Suprapubic skin (tissue), 4 donors: ENCODE measurements at regions not wholly inside any gene's neighbourhood (a gene's known extent, or its start where the extent isn't known, plus 50 kb on each side); places are given as distances from the start of the nearest gene placed in this dataset.

Source experiments
- DNase-seq, 2 donors: peaks; one replicate each; pipeline ENCODE4 v3.0.0-alpha.2; 2019; ENCODE audit warnings: low spot score in 2 of 2
- H3K27ac ChIP-seq: fragments of 200-600 bp; sonication (generic); one replicate; pipeline ENCODE4 v1.5.1; 2019
- H3K27me3 ChIP-seq: fragments of 200-600 bp; sonication (generic); one replicate; pipeline ENCODE4 v1.5.1; 2019
- H3K36me3 ChIP-seq: fragments of 200-600 bp; sonication (generic); one replicate; pipeline ENCODE4 v1.5.1; 2019
- H3K4me1 ChIP-seq: fragments of 200-600 bp; sonication (generic); one replicate; pipeline ENCODE4 v1.5.1; 2019
- H3K4me3 ChIP-seq: fragments of 200-600 bp; sonication (generic); one replicate; pipeline ENCODE4 v1.5.1; 2019; ENCODE audit warnings: mild to moderate bottlenecking
- H3K9me3 ChIP-seq: fragments of 200-600 bp; sonication (generic); one replicate; pipeline ENCODE4 v1.5.1; 2019
- EP300 ChIP-seq: sonication (generic); formaldehyde crosslinking; IDR thresholded peaks from one replicate; pipeline ENCODE4 v1.6.1; 2017; ENCODE audit warnings: antibody characterized with exemption
- POLR2A ChIP-seq, 2 donors: fragments of 450-650 bp; IDR thresholded peaks; one replicate each; pipeline ENCODE4 v1.6.1; 2017; ENCODE audit warnings: antibody characterized with exemption in 2 of 2, mild to moderate bottlenecking in 2 of 2, moderate library complexity in 2 of 2
- POLR2AphosphoS5 ChIP-seq, 3 donors: sonication (generic); formaldehyde crosslinking; IDR thresholded peaks; one replicate each; pipeline ENCODE4 v1.6.1; 2017; ENCODE audit warnings: antibody characterized with exemption in 3 of 3
- WGBS: methylation state at CpG from one replicate; pipeline ENCODE4 v1.1.5; 2018; 5-methylcytosine and 5-hydroxymethylcytosine counted together
- TF ChIP-seq, protein P1 (sequence below), 2 donors: fragments of 200-600 bp in 1 of 2; fragments of 450-650 bp in 1 of 2; sonication (generic) in 1 of 2; IDR thresholded peaks; one replicate each; pipeline ENCODE4 v1.5.1; 2016 to 2019; ENCODE audit warnings: antibody characterized with exemption in 2 of 2, mild to moderate bottlenecking in 1 of 2, moderate library complexity in 1 of 2

DNA sequence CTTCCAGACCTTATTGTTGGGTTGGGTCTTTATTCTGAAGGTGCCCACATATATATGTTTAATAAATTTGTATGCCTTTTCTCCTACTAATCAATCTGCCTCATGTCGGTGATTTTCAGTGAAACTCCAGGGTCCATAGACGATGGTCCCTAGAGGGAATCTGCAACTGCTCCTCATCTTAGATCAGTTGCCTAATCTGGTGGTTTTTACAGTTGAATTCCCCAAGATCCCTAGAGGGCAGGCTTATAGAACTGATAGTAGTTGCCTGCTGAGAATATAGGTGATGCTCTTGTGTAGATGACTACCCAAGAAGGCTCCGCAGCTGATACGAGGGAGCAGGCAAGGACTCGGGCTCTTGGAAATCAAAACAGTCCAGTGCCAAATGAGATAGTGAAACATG is 619.2 kb upstream of the C16orf82 start:
- DNase-seq, result no peak
- TF ChIP-seq POLR2A (IDR thresholded peaks at IDR 0.05), result no peak
- TF ChIP-seq, protein P1, sequence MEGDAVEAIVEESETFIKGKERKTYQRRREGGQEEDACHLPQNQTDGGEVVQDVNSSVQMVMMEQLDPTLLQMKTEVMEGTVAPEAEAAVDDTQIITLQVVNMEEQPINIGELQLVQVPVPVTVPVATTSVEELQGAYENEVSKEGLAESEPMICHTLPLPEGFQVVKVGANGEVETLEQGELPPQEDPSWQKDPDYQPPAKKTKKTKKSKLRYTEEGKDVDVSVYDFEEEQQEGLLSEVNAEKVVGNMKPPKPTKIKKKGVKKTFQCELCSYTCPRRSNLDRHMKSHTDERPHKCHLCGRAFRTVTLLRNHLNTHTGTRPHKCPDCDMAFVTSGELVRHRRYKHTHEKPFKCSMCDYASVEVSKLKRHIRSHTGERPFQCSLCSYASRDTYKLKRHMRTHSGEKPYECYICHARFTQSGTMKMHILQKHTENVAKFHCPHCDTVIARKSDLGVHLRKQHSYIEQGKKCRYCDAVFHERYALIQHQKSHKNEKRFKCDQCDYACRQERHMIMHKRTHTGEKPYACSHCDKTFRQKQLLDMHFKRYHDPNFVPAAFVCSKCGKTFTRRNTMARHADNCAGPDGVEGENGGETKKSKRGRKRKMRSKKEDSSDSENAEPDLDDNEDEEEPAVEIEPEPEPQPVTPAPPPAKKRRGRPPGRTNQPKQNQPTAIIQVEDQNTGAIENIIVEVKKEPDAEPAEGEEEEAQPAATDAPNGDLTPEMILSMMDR (IDR thresholded peaks at IDR 0.05), result no peak
- TF ChIP-seq EP300, result no peak
- no peaks in the 10 kb centered on the region for H3K27me3 ChIP-seq
- no peak overlapping the region for H3K27ac ChIP-seq
- whole genome bisulfite sequencing, result 90% methylated on average over 5 of the region's 5 CpGs
- no peak overlapping the region for H3K4me3 ChIP-seq
- no peaks in the 10 kb centered on the region for H3K36me3 ChIP-seq
- H3K4me1 ChIP-seq, result no peaks in the 10 kb centered on the region
- H3K9me3 ChIP-seq, result no peaks in the 10 kb centered on the region

- 29% methylated on average over 1 of the region's 1 CpG for WGBS
- Histone ChIP-seq H3K4me3 (no peak overlapping the region), H3K9me3 (no peaks in the 10 kb centered on the region), H3K4me1 (no peaks in the 10 kb centered on the region), H3K36me3 (no peaks in the 10 kb centered on the region), H3K27ac (no peak overlapping the region), H3K27me3 (no peaks in the 10 kb centered on the region)
- TF ChIP-seq, protein P1 (IDR thresholded peaks at IDR 0.05), result no peak
- TF ChIP-seq POLR2A (IDR thresholded peaks at IDR 0.05) (no peak), EP300 (no peak), POLR2AphosphoS5 (IDR thresholded peaks at IDR 0.05) (no peak)
- no peak for DNase-seq
Observed at GRCh38 chr16:26453215-26453614, 613.5 kb upstream of the C16orf82 start.

- 88% methylated on average over 2 of the region's 2 CpGs for WGBS
- TF ChIP-seq POLR2AphosphoS5 (IDR thresholded peaks at IDR 0.05) (no peak), POLR2A (IDR thresholded peaks at IDR 0.05) (no peak), EP300 (no peak)
- TF ChIP-seq, protein P1 (IDR thresholded peaks at IDR 0.05), result no peak
- H3K4me3 ChIP-seq, result no peak overlapping the region
- H3K27me3 ChIP-seq, result no peaks in the 10 kb centered on the region
- no peak overlapping the region for H3K27ac ChIP-seq
- no peak for DNase-seq
- H3K4me1 ChIP-seq, result no peaks in the 10 kb centered on the region
- no peaks in the 10 kb centered on the region for H3K9me3 ChIP-seq
- H3K36me3 ChIP-seq, result no peaks in the 10 kb centered on the region
Observed at GRCh38 chr16:26454102-26454501, 612.6 kb upstream of the C16orf82 start.

GRCh38 chr16:26456074-26456473 is 610.7 kb upstream of the C16orf82 start:
- 77% methylated on average over 8 of the region's 8 CpGs for WGBS
- TF ChIP-seq, protein P1 (IDR thresholded peaks at IDR 0.05), result no peak
- TF ChIP-seq POLR2AphosphoS5 (IDR thresholded peaks at IDR 0.05) (no peak), EP300 (no peak), POLR2A (IDR thresholded peaks at IDR 0.05) (no peak)
- no peak for DNase-seq

DNA sequence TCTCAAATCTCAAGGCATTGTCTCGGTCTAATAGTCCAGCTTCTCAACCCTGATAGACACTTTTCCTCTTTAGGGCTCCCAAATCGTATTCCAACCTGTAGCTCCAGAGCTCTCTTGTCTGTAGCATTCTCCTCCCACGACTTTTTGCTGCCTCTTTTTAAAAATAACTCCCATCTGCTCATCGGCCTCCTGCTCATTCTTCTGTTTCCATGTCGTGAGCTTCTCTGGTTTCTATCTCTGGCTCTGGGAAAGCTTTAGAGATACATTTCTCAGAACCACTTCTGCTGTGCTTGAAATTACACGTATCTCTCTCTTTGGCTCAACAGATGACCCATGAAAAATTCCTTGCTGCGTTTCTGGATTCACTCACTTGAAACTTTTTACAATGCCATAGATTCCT is 609.6 kb upstream of the C16orf82 start:
- Histone ChIP-seq H3K27ac (no peak overlapping the region), H3K36me3 (no peaks in the 10 kb centered on the region), H3K4me1 (no peaks in the 10 kb centered on the region), H3K4me3 (no peak overlapping the region), H3K27me3 (no peaks in the 10 kb centered on the region), H3K9me3 (no peaks in the 10 kb centered on the region)
- TF ChIP-seq POLR2A (IDR thresholded peaks at IDR 0.05) (no peak), EP300 (no peak), POLR2AphosphoS5 (IDR thresholded peaks at IDR 0.05) (no peak)
- TF ChIP-seq, protein P1 (IDR thresholded peaks at IDR 0.05), result no peak
- 62% methylated on average over 7 of the region's 7 CpGs for WGBS
- DNase-seq, result no peak

More at GRCh38 chr16:26456074-26456473, 610.7 kb upstream of the C16orf82 start:
- no peaks in the 10 kb centered on the region for H3K4me1 ChIP-seq
- no peak overlapping the region for H3K4me3 ChIP-seq
- H3K36me3 ChIP-seq, result no peaks in the 10 kb centered on the region
- no peak overlapping the region for H3K27ac ChIP-seq
- no peaks in the 10 kb centered on the region for H3K27me3 ChIP-seq
- no peaks in the 10 kb centered on the region for H3K9me3 ChIP-seq
